ENCODE measurements at regions not wholly inside any gene's neighbourhood (a gene's known extent, or its start where the extent isn't known, plus 50 kb on each side); places are given as distances from the start of the nearest gene placed in this dataset.

GRCh38 chr1:67482733-67483482, 52.7 kb upstream of the SERBP1 start:
- Mint-ChIP-seq H3K36me3 (ENCODE audit: insufficient read depth in 1 of 3, low read depth in 3 of 3) (no peaks in the 10 kb centered on the region; a peak in 1 of 7 replicates), H3K4me3 (no peak overlapping the region), H3K4me1 (peaks cover 21 to 29% of the 10 kb centered on the region in 2 experiments), H3K27ac (peak overlapping the region in 1 of 3 experiments; percentile 32; a peak in 1 of 7 replicates), H3K27me3 (ENCODE audit: low read depth) (peaks cover 1% of the 10 kb centered on the region), H3K9me3 (no peaks in the 10 kb centered on the region)
- no CpG with 5 or more reads among the region's 7 CpGs for WGBS (ENCODE audit: extremely low coverage, insufficient read length, low lambda C conversion rate)
- Histone ChIP-seq H3K27me3 (ENCODE audit: insufficient read depth, low read length) (no peaks in the 10 kb centered on the region), H2BK15ac (ENCODE audit: low read depth, low read length) (no peak overlapping the region), H2BK20ac (ENCODE audit: low read depth, low read length, poor library complexity, severe bottlenecking) (no peak overlapping the region), H4K8ac (replicated peaks; ENCODE audit: insufficient read length, low read depth, low read length) (no peak overlapping the region), H3K4me1 (ENCODE audit: insufficient read depth, low read length) (no peaks in the 10 kb centered on the region), H3K4me2 (ENCODE audit: insufficient read depth, insufficient read length, low read length) (no peak overlapping the region), H2BK12ac (ENCODE audit: insufficient read length, low read depth, low read length) (no peak overlapping the region), H2AK5ac (ENCODE audit: insufficient read length, low read length) (no peak overlapping the region), H3K23ac (ENCODE audit: insufficient read length, low read depth, low read length) (no peak overlapping the region), H2BK120ac (ENCODE audit: low read depth, low read length, poor library complexity, severe bottlenecking) (no peak overlapping the region), H3K79me2 (ENCODE audit: insufficient read depth, low read length) (no peaks in the 10 kb centered on the region), H4K20me1 (ENCODE audit: control insufficient read depth, insufficient read depth, insufficient read length) (no peaks in the 10 kb centered on the region), H3K56ac (ENCODE audit: insufficient read length, low read depth, low read length) (no peak overlapping the region), H4K91ac (ENCODE audit: insufficient read length, low read depth, low read length) (no peak overlapping the region), H3K14ac (ENCODE audit: insufficient read depth, low read length) (no peak overlapping the region), H3K9me3 (ENCODE audit: control insufficient read depth, low read depth, low read length) (no peaks in the 10 kb centered on the region), H3K27ac (ENCODE audit: insufficient read length, low read depth, low read length) (no peak overlapping the region), H2AFZ (ENCODE audit: low read length) (no peak overlapping the region), H2BK5ac (ENCODE audit: insufficient read length, low read length) (no peak overlapping the region), H3K18ac (ENCODE audit: insufficient read length, low read depth, low read length) (no peak overlapping the region), H3K79me1 (ENCODE audit: insufficient read depth, low read depth, low read length, poor library complexity, severe bottlenecking) (no peaks in the 10 kb centered on the region), H3K23me2 (ENCODE audit: insufficient read length, low read depth, low read length, poor library complexity, severe bottlenecking) (no peaks in the 10 kb centered on the region), H3T11ph (ENCODE audit: low read length) (no peak overlapping the region), H4K5ac (ENCODE audit: insufficient read length, low read depth, low read length) (no peak overlapping the region), H3K9ac (ENCODE audit: extremely low read depth, insufficient read length, low read length) (no peak overlapping the region), H3K4ac (ENCODE audit: low read depth, low read length) (no peak overlapping the region)
- no peak for DNase-seq
- TF ChIP-seq CTCF (conservative IDR thresholded peaks at IDR 0.05) = no peak

Measured in H9 (cell line).